ENCODE measurements at regions not wholly inside any gene's neighbourhood (a gene's known extent, or its start where the extent isn't known, plus 50 kb on each side); places are given as distances from the start of the nearest gene placed in this dataset.

DNA sequence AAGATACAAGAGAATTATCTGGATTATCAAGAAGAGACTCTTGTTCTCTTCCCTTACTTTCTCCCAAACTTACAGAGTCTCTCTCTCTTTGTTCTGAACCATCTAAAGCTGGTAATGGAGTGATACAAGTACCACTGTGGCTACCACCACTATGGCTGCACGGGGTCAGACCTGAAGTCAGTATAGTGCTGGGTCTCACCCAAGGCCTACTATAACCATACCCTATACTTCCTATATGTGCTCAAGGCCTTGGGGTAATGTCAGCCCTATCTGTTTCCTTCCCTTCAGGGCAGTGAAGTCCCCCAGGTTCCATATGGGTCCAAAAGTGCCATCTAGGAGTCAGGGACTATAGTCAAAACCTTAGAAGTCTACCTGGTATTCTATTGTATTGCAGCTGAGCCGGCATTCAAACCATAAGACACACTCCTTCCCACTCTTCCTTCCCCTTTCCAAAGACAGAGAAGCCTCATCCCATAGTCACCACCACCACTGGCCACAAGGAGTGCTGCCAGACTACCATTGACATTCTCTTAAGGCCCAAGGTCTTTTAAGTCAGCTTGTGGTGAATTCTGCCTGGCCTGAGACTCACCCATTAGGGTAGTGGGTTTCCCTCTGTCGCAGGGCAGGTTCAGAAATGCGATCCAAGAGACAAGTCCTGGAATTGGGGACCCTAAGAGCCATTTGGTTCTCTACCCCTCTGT lies 615.0 kb upstream of the NECTIN3 start:
- TF ChIP-seq, protein P1, sequence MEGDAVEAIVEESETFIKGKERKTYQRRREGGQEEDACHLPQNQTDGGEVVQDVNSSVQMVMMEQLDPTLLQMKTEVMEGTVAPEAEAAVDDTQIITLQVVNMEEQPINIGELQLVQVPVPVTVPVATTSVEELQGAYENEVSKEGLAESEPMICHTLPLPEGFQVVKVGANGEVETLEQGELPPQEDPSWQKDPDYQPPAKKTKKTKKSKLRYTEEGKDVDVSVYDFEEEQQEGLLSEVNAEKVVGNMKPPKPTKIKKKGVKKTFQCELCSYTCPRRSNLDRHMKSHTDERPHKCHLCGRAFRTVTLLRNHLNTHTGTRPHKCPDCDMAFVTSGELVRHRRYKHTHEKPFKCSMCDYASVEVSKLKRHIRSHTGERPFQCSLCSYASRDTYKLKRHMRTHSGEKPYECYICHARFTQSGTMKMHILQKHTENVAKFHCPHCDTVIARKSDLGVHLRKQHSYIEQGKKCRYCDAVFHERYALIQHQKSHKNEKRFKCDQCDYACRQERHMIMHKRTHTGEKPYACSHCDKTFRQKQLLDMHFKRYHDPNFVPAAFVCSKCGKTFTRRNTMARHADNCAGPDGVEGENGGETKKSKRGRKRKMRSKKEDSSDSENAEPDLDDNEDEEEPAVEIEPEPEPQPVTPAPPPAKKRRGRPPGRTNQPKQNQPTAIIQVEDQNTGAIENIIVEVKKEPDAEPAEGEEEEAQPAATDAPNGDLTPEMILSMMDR (IDR thresholded peaks at IDR 0.05; ENCODE audit: insufficient read depth, low read length, severe bottlenecking), result no peak
- Histone ChIP-seq H3K4me3 (ENCODE audit: low read depth, low read length) (no peak overlapping the region), H3K36me3 (ENCODE audit: control insufficient read depth, insufficient read depth, low read length) (no peaks in the 10 kb centered on the region), H3K27me3 (ENCODE audit: control insufficient read depth, insufficient read depth, low read length) (no peaks in the 10 kb centered on the region)
- DNase-seq (ENCODE audit: low read depth) (no peak), FAIRE-seq (no peak)

DNA sequence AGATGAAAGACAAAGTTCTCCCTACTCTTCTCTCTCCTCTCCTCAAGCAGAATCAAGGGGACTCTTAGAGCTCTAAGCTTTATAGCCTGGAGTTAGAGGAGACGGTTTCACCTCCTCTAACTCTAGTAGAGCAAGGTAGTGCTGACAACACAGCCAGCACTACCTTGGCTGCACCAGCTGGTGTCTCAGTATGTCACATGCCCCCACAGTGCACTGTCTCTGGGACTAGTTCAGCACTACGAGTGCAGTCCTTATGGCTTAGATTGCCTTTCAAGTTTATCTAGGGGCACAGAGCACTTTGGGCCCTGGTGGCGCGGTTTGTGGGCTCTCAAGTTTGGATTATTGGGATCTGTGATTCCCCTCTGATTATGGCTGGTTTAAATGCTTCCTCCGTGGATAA lies 614.1 kb upstream of the NECTIN3 start:
- H3K27me3 ChIP-seq (ENCODE audit: control insufficient read depth, insufficient read depth, low read length), result no peaks in the 10 kb centered on the region
- no peaks in the 10 kb centered on the region for H3K36me3 ChIP-seq (ENCODE audit: control insufficient read depth, insufficient read depth, low read length)
- no peak overlapping the region for H3K4me3 ChIP-seq (ENCODE audit: low read depth, low read length)
- TF ChIP-seq, protein P1 (IDR thresholded peaks at IDR 0.05; ENCODE audit: insufficient read depth, low read length, severe bottlenecking), result no peak
- FAIRE-seq (no peak), DNase-seq (ENCODE audit: low read depth) (no peak)

- FAIRE-seq (no peak), DNase-seq (ENCODE audit: low read depth) (no peak)
- Histone ChIP-seq H3K36me3 (ENCODE audit: control insufficient read depth, insufficient read depth, low read length) (no peaks in the 10 kb centered on the region), H3K4me3 (ENCODE audit: low read depth, low read length) (no peak overlapping the region), H3K27me3 (ENCODE audit: control insufficient read depth, insufficient read depth, low read length) (no peaks in the 10 kb centered on the region)
- TF ChIP-seq, protein P1 (IDR thresholded peaks at IDR 0.05; ENCODE audit: insufficient read depth, low read length, severe bottlenecking), result no peak
These were observed 612.6 kb upstream of the NECTIN3 start for GRCh38 chr3:110459021-110459420.

DNA sequence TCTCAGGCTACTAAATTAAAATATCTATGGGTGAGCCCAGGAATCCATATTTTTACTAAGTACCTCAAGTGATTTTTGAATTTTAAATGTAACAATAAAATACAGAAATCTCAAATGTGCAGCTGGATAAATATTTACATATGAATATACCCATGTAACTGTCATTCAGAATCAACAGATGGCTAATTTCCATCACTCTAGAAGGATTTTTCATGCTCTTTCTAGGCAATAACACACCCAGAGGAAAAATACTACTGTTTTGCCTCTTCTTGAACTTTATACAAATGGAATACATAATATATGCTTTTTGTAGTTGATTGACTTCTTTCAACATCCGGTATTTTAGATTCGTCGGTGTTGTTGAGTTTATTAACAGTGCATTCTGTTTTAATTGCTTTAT lies 601.3 kb upstream of the NECTIN3 start:
- TF ChIP-seq, protein P1 (IDR thresholded peaks at IDR 0.05; ENCODE audit: insufficient read depth, low read length, severe bottlenecking), result no peak
- DNase-seq (ENCODE audit: low read depth) (no peak), FAIRE-seq (no peak)
- no peak overlapping the region for H3K4me3 ChIP-seq (ENCODE audit: low read depth, low read length)
- no peaks in the 10 kb centered on the region for H3K36me3 ChIP-seq (ENCODE audit: control insufficient read depth, insufficient read depth, low read length)
- no peaks in the 10 kb centered on the region for H3K27me3 ChIP-seq (ENCODE audit: control insufficient read depth, insufficient read depth, low read length)

DNA sequence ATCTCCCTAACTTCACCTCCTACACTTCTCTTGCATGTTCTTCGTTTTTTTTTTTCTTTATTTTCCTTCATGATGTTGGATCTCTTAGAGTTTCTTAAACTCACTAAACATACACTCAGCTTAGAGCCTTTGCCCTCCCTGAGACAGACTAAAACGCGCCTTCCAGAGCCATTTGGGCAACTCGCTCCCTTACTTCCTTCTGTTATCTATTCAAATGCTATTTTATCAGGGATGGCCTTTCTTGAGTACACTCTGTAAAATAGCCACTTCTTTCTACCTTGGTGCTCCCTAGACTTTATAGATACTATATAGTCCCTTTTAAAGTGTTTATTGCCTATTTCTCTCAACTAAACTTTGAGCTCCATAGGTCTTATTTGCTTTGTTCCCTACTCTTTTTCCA lies 598.2 kb upstream of the NECTIN3 start:
- DNase-seq (ENCODE audit: low read depth), result no peak
- no peaks in the 10 kb centered on the region for H3K36me3 ChIP-seq (ENCODE audit: control insufficient read depth, insufficient read depth, low read length)
- TF ChIP-seq, protein P1 (IDR thresholded peaks at IDR 0.05; ENCODE audit: insufficient read depth, low read length, severe bottlenecking), result no peak
- no peak overlapping the region for H3K4me3 ChIP-seq (ENCODE audit: low read depth, low read length)
- no peak for FAIRE-seq
- H3K27me3 ChIP-seq (ENCODE audit: control insufficient read depth, insufficient read depth, low read length), result no peaks in the 10 kb centered on the region

GRCh38 chr3:110474397-110474796 lies 597.2 kb upstream of the NECTIN3 start:
- Histone ChIP-seq H3K27me3 (ENCODE audit: control insufficient read depth, insufficient read depth, low read length) (no peaks in the 10 kb centered on the region), H3K36me3 (ENCODE audit: control insufficient read depth, insufficient read depth, low read length) (no peaks in the 10 kb centered on the region), H3K4me3 (ENCODE audit: low read depth, low read length) (no peak overlapping the region)
- FAIRE-seq (no peak), DNase-seq (ENCODE audit: low read depth) (no peak)
- TF ChIP-seq, protein P1 (IDR thresholded peaks at IDR 0.05; ENCODE audit: insufficient read depth, low read length, severe bottlenecking), result no peak

Measured in bronchial epithelial cell (primary cell).